Fibroblast of pulmonary artery (primary cell): ENCODE measurements at regions not wholly inside any gene's neighbourhood (a gene's known extent, or its start where the extent isn't known, plus 50 kb on each side); places are given as distances from the start of the nearest gene placed in this dataset.
A peak's percentile ranks its signal among the peaks of the same experiment; 100 is the strongest.
"Not testable (repeated sequence)": the region's sequence is repeated elsewhere in the genome, so short reads cannot be mapped to it uniquely, and the experiment has no call there.

Source experiments
- DNase-seq: peaks from one replicate; pipeline ENCODE4 v3.0.0-alpha.2; 2010; ENCODE audit warnings: low read depth
- H3K4me3 ChIP-seq: replicated peaks from 2 replicates; pipeline ENCODE4 v1.5.1; 2011; ENCODE audit warnings: low read depth, mild to moderate bottlenecking, control low read depth, low read length, moderate library complexity
- CTCF ChIP-seq: IDR thresholded peaks from 2 replicates; pipeline ENCODE4 v1.5.1; 2011; ENCODE audit warnings: mild to moderate bottlenecking, control low read depth, low read length, inconsistent platforms; ENCODE audit errors: missing control alignments

- DNase-seq, result peak; percentile 79
- no peak for TF ChIP-seq CTCF
- H3K4me3 ChIP-seq, result no peak overlapping the region
Measured at GRCh38 chr4:138113819-138114400, 128.2 kb downstream of the SLC7A11 start.

GRCh38 chr4:138112890-138113289, 129.3 kb downstream of the SLC7A11 start:
- not testable (repeated sequence) for DNase-seq, H3K4me3 ChIP-seq

- no peak overlapping the region for H3K4me3 ChIP-seq
- no peak for DNase-seq
Measured at GRCh38 chr4:138112389-138112788, 129.8 kb downstream of the SLC7A11 start.

GRCh38 chr4:138111462-138112000, 130.6 kb downstream of the SLC7A11 start:
- TF ChIP-seq CTCF, result no peak
- no peak overlapping the region for H3K4me3 ChIP-seq
- peak; percentile 64 for DNase-seq

More at GRCh38 chr4:138112389-138112788, 129.8 kb downstream of the SLC7A11 start:
- TF ChIP-seq CTCF, result no peak

- DNase-seq, result peak; percentile 52
- TF ChIP-seq CTCF, result no peak
- no peak overlapping the region for H3K4me3 ChIP-seq
Measured at GRCh38 chr4:138110815-138111214, 131.3 kb downstream of the SLC7A11 start.

- H3K4me3 ChIP-seq, result no peak overlapping the region
- no peak for TF ChIP-seq CTCF
Measured at GRCh38 chr4:138107023-138107422, 135.1 kb downstream of the SLC7A11 start.

GRCh38 chr4:138105331-138105730, 136.8 kb downstream of the SLC7A11 start:
- DNase-seq, result no peak
- no peak for TF ChIP-seq CTCF
- no peak overlapping the region for H3K4me3 ChIP-seq

More at GRCh38 chr4:138107023-138107422, 135.1 kb downstream of the SLC7A11 start:
- no peak for DNase-seq
